Fibroblast of pulmonary artery (primary cell): ENCODE measurements at regions not wholly inside any gene's neighbourhood (a gene's known extent, or its start where the extent isn't known, plus 50 kb on each side); places are given as distances from the start of the nearest gene placed in this dataset.

Experiments
- DNase-seq: peaks from one replicate; pipeline ENCODE4 v3.0.0-alpha.2; 2010; ENCODE audit warnings: low read depth
- H3K4me3 ChIP-seq: replicated peaks from 2 replicates; pipeline ENCODE4 v1.5.1; 2011; ENCODE audit warnings: low read depth, mild to moderate bottlenecking, control low read depth, low read length, moderate library complexity
- TF ChIP-seq, protein P1 (sequence below): IDR thresholded peaks from 2 replicates; pipeline ENCODE4 v1.5.1; 2011; ENCODE audit warnings: mild to moderate bottlenecking, control low read depth, low read length, inconsistent platforms; ENCODE audit errors: missing control alignments

DNA sequence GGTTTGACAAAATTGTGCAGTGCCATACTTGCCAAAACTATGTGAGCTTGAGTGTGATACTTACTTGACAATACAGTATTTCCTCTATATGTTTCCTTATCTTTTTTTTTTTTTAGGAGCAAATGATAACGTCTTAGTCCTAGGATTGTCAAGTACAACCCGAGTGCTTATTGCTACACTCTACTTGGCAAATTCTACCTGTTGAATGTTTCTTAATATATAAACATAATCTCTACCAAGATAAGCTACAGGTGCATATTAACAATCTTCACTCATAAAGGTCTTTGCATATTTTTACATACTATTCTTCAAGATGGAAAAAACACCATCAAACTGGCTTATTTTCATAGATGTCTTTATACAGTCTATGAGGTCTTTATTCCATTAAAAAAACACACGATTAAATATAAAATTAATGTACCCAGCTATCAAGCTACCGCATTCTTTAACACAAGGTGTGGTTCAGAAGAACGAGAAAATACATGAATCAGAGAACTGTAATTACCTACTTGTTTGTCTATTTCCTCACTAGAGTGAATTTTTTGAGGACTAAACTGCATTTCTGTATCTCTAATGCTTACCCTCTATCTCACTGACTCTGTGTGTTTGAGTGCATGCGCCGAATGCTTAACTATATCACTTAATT is 76.1 kb upstream of the PDSS1 start:
- no peak for DNase-seq
- no peak overlapping the region for H3K4me3 ChIP-seq
- TF ChIP-seq, protein P1, sequence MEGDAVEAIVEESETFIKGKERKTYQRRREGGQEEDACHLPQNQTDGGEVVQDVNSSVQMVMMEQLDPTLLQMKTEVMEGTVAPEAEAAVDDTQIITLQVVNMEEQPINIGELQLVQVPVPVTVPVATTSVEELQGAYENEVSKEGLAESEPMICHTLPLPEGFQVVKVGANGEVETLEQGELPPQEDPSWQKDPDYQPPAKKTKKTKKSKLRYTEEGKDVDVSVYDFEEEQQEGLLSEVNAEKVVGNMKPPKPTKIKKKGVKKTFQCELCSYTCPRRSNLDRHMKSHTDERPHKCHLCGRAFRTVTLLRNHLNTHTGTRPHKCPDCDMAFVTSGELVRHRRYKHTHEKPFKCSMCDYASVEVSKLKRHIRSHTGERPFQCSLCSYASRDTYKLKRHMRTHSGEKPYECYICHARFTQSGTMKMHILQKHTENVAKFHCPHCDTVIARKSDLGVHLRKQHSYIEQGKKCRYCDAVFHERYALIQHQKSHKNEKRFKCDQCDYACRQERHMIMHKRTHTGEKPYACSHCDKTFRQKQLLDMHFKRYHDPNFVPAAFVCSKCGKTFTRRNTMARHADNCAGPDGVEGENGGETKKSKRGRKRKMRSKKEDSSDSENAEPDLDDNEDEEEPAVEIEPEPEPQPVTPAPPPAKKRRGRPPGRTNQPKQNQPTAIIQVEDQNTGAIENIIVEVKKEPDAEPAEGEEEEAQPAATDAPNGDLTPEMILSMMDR: no peak

DNA sequence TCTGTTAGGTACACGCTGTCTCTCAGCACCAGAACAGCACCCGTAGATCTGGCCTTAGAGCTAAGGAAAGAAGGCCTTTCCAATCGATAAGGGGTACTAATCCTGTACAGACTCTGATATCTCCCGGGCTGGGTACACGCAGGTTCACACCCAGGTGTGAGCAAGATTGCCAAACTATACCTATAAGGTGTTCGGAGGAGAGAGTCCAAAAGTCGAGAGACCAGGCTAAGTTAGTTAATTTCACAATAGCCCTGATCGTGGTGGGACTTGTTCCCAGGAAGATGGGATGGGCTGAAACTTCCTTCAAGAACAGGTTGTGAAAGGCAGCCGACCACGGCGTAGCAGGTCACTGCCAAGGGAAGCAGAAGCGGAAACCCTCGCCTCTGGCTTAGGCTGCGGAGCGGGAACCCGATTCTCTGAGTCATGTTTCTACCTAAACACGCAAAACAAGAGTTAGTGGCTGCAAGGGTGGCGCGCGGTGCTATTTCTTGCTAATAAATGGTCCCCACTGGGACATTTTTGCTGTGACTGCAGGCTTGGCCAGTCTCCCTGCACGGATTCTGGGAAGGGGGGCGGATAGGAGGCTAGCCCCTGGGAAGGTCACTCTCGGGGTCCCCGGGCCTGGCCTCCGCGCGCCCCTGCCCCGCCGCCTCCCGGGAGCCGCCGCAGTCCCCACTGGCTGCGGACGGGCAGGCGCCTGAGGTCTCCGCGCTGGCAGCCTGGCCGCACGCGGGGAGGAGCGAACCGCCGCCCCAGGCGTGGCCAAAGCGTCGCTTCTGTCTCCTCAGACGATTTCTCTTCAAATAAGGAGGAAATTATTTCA is 75.4 kb upstream of the PDSS1 start:
- no peak overlapping the region for H3K4me3 ChIP-seq
- DNase-seq: peak; percentile 17
- TF ChIP-seq, protein P1: no peak

DNA sequence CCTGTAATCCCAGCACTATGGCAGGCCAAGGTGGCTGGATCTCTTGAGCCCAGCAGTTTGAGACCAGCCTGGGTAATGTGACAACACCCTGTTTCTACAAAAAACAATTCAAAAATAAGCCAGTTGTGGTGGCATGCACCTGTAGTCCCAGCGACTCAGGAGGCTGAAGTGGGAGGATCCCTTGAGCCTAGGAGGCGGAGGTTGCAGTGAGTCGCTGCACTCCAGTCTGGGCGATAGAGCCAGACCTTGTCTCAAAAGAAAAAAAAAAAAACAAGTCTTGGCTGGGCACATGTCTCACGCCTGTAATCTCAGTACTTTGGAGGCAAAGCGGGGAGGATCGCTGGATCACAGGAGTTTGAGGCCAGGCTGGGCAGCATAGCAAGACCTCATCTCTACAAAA is 74.6 kb upstream of the PDSS1 start:
- TF ChIP-seq, protein P1: no peak
- DNase-seq: no peak
- no peak overlapping the region for H3K4me3 ChIP-seq

DNA sequence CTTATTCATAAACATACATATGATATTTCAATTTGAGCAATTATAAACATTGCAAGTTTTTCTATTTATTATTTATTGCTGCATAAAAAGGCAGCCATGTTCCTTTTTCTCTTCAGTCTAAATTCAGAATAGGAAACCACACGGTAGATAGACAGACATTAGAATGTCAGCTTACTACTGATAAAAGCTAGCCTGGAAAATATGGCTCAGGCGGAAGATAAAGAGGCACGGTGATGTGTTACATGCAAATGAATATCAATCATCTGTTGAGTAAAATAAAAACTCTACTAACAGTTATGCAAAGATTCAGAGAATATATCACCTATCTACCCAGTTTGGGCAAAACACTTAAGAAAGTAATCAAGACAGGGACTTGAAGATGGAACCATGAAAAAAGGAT is 73.5 kb upstream of the PDSS1 start:
- DNase-seq: no peak

DNA sequence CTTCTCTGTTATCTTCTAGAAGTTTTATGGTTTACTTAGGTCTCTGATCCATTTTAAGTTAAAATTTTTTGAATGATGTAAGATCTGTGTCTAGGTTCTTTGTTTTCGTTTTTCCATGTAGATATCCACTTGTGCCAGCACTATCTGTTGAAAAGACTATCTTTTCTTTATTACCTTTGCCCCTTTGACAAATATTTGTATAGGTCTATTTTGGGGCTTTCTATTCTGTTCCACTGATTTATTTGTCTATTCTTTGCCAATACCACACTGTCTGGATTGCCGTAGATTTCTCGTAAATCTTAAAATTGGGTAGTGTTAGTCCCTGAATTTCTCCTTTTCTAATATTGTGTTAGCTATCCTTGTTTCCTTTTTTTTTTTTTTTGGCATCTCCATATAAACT is 71.4 kb upstream of the PDSS1 start:
- no peak overlapping the region for H3K4me3 ChIP-seq
- TF ChIP-seq, protein P1: no peak
- no peak for DNase-seq

More for the DNA sequence above, 73.5 kb upstream of the PDSS1 start:
- TF ChIP-seq, protein P1: no peak
- H3K4me3 ChIP-seq: no peak overlapping the region

DNA sequence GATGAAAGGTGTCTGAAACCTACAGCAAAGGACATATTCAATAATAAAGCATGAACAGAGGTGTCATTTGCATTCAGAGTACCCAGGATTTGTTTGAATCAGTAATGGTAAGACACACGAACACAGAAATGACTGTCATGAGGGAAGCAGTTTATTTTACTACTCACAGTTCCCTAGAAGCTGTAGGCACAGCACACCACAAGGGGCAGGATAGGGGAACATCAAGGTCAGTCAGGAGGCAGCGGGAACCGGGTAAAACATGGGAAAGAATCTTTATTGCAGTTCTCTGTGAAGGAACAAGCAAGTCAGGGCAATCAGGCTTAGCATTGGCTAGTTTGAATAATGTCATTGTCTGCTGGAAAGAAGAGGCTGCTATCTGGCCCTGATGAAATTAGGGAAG is 70.2 kb upstream of the PDSS1 start:
- DNase-seq: no peak
- no peak overlapping the region for H3K4me3 ChIP-seq
- TF ChIP-seq, protein P1: no peak
